ENCODE measurements at regions not wholly inside any gene's neighbourhood (a gene's known extent, or its start where the extent isn't known, plus 50 kb on each side); places are given as distances from the start of the nearest gene placed in this dataset.

- Mint-ChIP-seq H3K27ac (peak overlapping the region; percentile 60), H3K9me3 (no peaks in the 10 kb centered on the region), H3K27me3 (no peaks in the 10 kb centered on the region), H3K4me3 (peak overlapping the region; percentile 64), H3K36me3 (no peaks in the 10 kb centered on the region), H3K4me1 (peaks cover 58% of the 10 kb centered on the region)
- ATAC-seq = peak; percentile 83
Observed at GRCh38 chr9:22240619-22241018, 206.0 kb upstream of the DMRTA1 start.

- Mint-ChIP-seq H3K9me3 (no peaks in the 10 kb centered on the region), H3K27ac (peak overlapping the region; percentile 60), H3K4me3 (no peak overlapping the region), H3K36me3 (no peaks in the 10 kb centered on the region), H3K4me1 (peaks cover 58% of the 10 kb centered on the region), H3K27me3 (no peaks in the 10 kb centered on the region)
- ATAC-seq = peak; percentile 40
Observed at GRCh38 chr9:22241024-22241423, 205.6 kb upstream of the DMRTA1 start.

GRCh38 chr9:22241611-22242010 is 205.0 kb upstream of the DMRTA1 start:
- Mint-ChIP-seq H3K27me3 (no peaks in the 10 kb centered on the region), H3K4me1 (peaks cover 58% of the 10 kb centered on the region), H3K36me3 (no peaks in the 10 kb centered on the region), H3K27ac (peak overlapping the region; percentile 60), H3K4me3 (peak overlapping the region; percentile 1), H3K9me3 (no peaks in the 10 kb centered on the region)
- ATAC-seq = peak; percentile 78

- no peak for ATAC-seq
- no peak overlapping the region for H3K27ac Mint-ChIP-seq
- peaks cover 36% of the 10 kb centered on the region for H3K4me1 Mint-ChIP-seq
- no peak overlapping the region for H3K4me3 Mint-ChIP-seq
- no peaks in the 10 kb centered on the region for H3K36me3 Mint-ChIP-seq
- H3K27me3 Mint-ChIP-seq = no peaks in the 10 kb centered on the region
- H3K9me3 Mint-ChIP-seq = no peaks in the 10 kb centered on the region
Observed at GRCh38 chr9:22244139-22245011, 202.2 kb upstream of the DMRTA1 start.

- Mint-ChIP-seq H3K27me3 (peaks cover 38% of the 10 kb centered on the region), H3K36me3 (peaks cover 5% of the 10 kb centered on the region), H3K27ac (no peak overlapping the region), H3K4me3 (no peak overlapping the region), H3K4me1 (no peaks in the 10 kb centered on the region), H3K9me3 (peaks cover 18% of the 10 kb centered on the region)
- ATAC-seq = no peak
Observed at GRCh38 chr9:22255337-22255736, 191.3 kb upstream of the DMRTA1 start.

GRCh38 chr9:22256381-22256780 is 190.2 kb upstream of the DMRTA1 start:
- H3K9me3 Mint-ChIP-seq = peaks cover 15% of the 10 kb centered on the region
- H3K4me3 Mint-ChIP-seq = no peak overlapping the region
- no peak overlapping the region for H3K27ac Mint-ChIP-seq
- peaks cover 5% of the 10 kb centered on the region for H3K36me3 Mint-ChIP-seq
- no peaks in the 10 kb centered on the region for H3K4me1 Mint-ChIP-seq
- no peak for ATAC-seq
- H3K27me3 Mint-ChIP-seq = peaks cover 27% of the 10 kb centered on the region

GRCh38 chr9:22257026-22257816 is 189.4 kb upstream of the DMRTA1 start:
- Mint-ChIP-seq H3K27me3 (peaks cover 22% of the 10 kb centered on the region), H3K4me1 (no peaks in the 10 kb centered on the region), H3K36me3 (peaks cover 5% of the 10 kb centered on the region), H3K27ac (no peak overlapping the region), H3K4me3 (no peak overlapping the region), H3K9me3 (peaks cover 9% of the 10 kb centered on the region)
- ATAC-seq = no peak

GRCh38 chr9:22265038-22265437 is 181.6 kb upstream of the DMRTA1 start:
- Mint-ChIP-seq H3K4me1 (no peaks in the 10 kb centered on the region), H3K27ac (no peak overlapping the region), H3K27me3 (peaks cover 37% of the 10 kb centered on the region), H3K9me3 (peaks cover 19% of the 10 kb centered on the region), H3K36me3 (peaks cover 15% of the 10 kb centered on the region), H3K4me3 (no peak overlapping the region)
- no peak for ATAC-seq

GRCh38 chr9:22265534-22265933 is 181.1 kb upstream of the DMRTA1 start:
- no peak overlapping the region for H3K4me3 Mint-ChIP-seq
- H3K27ac Mint-ChIP-seq = no peak overlapping the region

GRCh38 chr9:22274477-22274876 is 172.1 kb upstream of the DMRTA1 start:
- Mint-ChIP-seq H3K4me3 (no peak overlapping the region), H3K27me3 (peaks cover 8% of the 10 kb centered on the region), H3K4me1 (no peaks in the 10 kb centered on the region), H3K36me3 (no peaks in the 10 kb centered on the region), H3K9me3 (no peaks in the 10 kb centered on the region), H3K27ac (no peak overlapping the region)
- ATAC-seq = peak; percentile 58

More at GRCh38 chr9:22265534-22265933, 181.1 kb upstream of the DMRTA1 start:
- H3K27me3 Mint-ChIP-seq = peaks cover 38% of the 10 kb centered on the region
- no peaks in the 10 kb centered on the region for H3K4me1 Mint-ChIP-seq
- H3K9me3 Mint-ChIP-seq = peaks cover 19% of the 10 kb centered on the region
- no peak for ATAC-seq
- H3K36me3 Mint-ChIP-seq = peaks cover 15% of the 10 kb centered on the region

- H3K9me3 Mint-ChIP-seq = no peaks in the 10 kb centered on the region
- no peak overlapping the region for H3K4me3 Mint-ChIP-seq
- no peak for ATAC-seq
- no peaks in the 10 kb centered on the region for H3K36me3 Mint-ChIP-seq
- no peak overlapping the region for H3K27ac Mint-ChIP-seq
- H3K4me1 Mint-ChIP-seq = no peaks in the 10 kb centered on the region
- H3K27me3 Mint-ChIP-seq = no peaks in the 10 kb centered on the region
Observed at GRCh38 chr9:22278426-22278825, 168.2 kb upstream of the DMRTA1 start.

GRCh38 chr9:22279636-22280035 is 167.0 kb upstream of the DMRTA1 start:
- no peaks in the 10 kb centered on the region for H3K27me3 Mint-ChIP-seq

GRCh38 chr9:22285066-22285465 is 161.6 kb upstream of the DMRTA1 start:
- Mint-ChIP-seq H3K4me1 (no peaks in the 10 kb centered on the region), H3K36me3 (no peaks in the 10 kb centered on the region), H3K9me3 (no peaks in the 10 kb centered on the region), H3K4me3 (no peak overlapping the region), H3K27me3 (no peaks in the 10 kb centered on the region), H3K27ac (no peak overlapping the region)
- no peak for ATAC-seq

More at GRCh38 chr9:22279636-22280035, 167.0 kb upstream of the DMRTA1 start:
- H3K4me3 Mint-ChIP-seq = no peak overlapping the region
- no peaks in the 10 kb centered on the region for H3K9me3 Mint-ChIP-seq
- no peak overlapping the region for H3K27ac Mint-ChIP-seq
- H3K4me1 Mint-ChIP-seq = no peaks in the 10 kb centered on the region
- ATAC-seq = no peak
- no peaks in the 10 kb centered on the region for H3K36me3 Mint-ChIP-seq

GRCh38 chr9:22286661-22287060 is 160.0 kb upstream of the DMRTA1 start:
- no peaks in the 10 kb centered on the region for H3K4me1 Mint-ChIP-seq
- no peaks in the 10 kb centered on the region for H3K9me3 Mint-ChIP-seq

GRCh38 chr9:22288661-22289060 is 158.0 kb upstream of the DMRTA1 start:
- no peak overlapping the region for H3K4me3 Mint-ChIP-seq
- no peaks in the 10 kb centered on the region for H3K36me3 Mint-ChIP-seq
- peaks cover 7% of the 10 kb centered on the region for H3K27me3 Mint-ChIP-seq
- H3K27ac Mint-ChIP-seq = no peak overlapping the region
- peaks cover 6% of the 10 kb centered on the region for H3K9me3 Mint-ChIP-seq
- H3K4me1 Mint-ChIP-seq = no peaks in the 10 kb centered on the region
- no peak for ATAC-seq

More at GRCh38 chr9:22286661-22287060, 160.0 kb upstream of the DMRTA1 start:
- no peaks in the 10 kb centered on the region for H3K36me3 Mint-ChIP-seq
- no peak overlapping the region for H3K4me3 Mint-ChIP-seq
- no peaks in the 10 kb centered on the region for H3K27me3 Mint-ChIP-seq
- ATAC-seq = no peak
- no peak overlapping the region for H3K27ac Mint-ChIP-seq
